ENCODE measurements at regions not wholly inside any gene's neighbourhood (a gene's known extent, or its start where the extent isn't known, plus 50 kb on each side); places are given as distances from the start of the nearest gene placed in this dataset.

GRCh38 chr7:155192961-155193640 is 104.6 kb upstream of the INSIG1 start:
- Histone ChIP-seq H3K4me3 (no peak overlapping the region), H3K4me2 (no peak overlapping the region)
- WGBS (ENCODE audit: low lambda C conversion rate, missing lambda C conversion rate): 98% methylated on average over 9 of the region's 11 CpGs

DNA sequence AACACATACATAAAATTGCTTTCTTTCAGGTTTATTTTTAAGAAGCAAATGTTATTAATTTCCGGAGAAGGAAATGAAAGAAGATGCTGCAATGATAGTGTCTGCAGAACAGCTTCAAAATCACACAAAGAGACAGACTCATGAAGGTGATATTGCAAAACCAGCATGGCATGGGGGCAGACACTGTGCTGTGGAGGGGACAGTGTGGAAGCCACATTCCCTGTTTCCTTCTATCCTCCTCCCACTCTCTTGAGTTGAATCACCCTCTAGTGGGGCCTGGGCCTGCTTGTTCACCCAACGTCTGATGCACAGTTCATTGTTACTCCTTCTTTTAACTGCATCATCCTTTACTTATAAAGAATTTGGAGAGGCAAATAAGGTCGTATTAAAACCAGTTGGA is 104.0 kb upstream of the INSIG1 start:
- Histone ChIP-seq H2AFZ (no peak overlapping the region), H3K27me3 (no peaks in the 10 kb centered on the region), H3K4me3 (no peak overlapping the region), H3K27ac (no peak overlapping the region), H3K9me2 (replicated peaks; ENCODE audit: insufficient read depth) (no peaks in the 10 kb centered on the region), H4K20me1 (ENCODE audit: insufficient read depth, poor library complexity, severe bottlenecking) (no peaks in the 10 kb centered on the region), H3K9me3 (ENCODE audit: low read depth) (peaks cover 9% of the 10 kb centered on the region), H3K79me2 (no peaks in the 10 kb centered on the region), H3K4me1 (ENCODE audit: insufficient read depth) (peaks cover 3% of the 10 kb centered on the region), H3K4me2 (no peak overlapping the region), H3K36me3 (replicated peaks; ENCODE audit: insufficient read depth, low read depth) (no peaks in the 10 kb centered on the region)
- 68% methylated on average over 3 of the region's 3 CpGs for WGBS (ENCODE audit: low lambda C conversion rate, missing lambda C conversion rate)
- DNase-seq (ENCODE audit: low spot score): no peak
- TF ChIP-seq EZH2phosphoT487 (IDR thresholded peaks at IDR 0.05; ENCODE audit: low read depth, severe bottlenecking, unreplicated experiment): no peak
- no peak for TF ChIP-seq EZH2 (IDR thresholded peaks at IDR 0.05; ENCODE audit: borderline replicate concordance)
- TF ChIP-seq CTCF (IDR thresholded peaks at IDR 0.05; ENCODE audit: poor library complexity): no peak

More at GRCh38 chr7:155192961-155193640, 104.6 kb upstream of the INSIG1 start:
- Histone ChIP-seq H3K79me2 (no peaks in the 10 kb centered on the region), H3K36me3 (replicated peaks; ENCODE audit: insufficient read depth, low read depth) (no peaks in the 10 kb centered on the region), H4K20me1 (ENCODE audit: insufficient read depth, poor library complexity, severe bottlenecking) (no peaks in the 10 kb centered on the region), H3K27me3 (no peaks in the 10 kb centered on the region), H3K4me1 (ENCODE audit: insufficient read depth) (peaks cover 3% of the 10 kb centered on the region), H2AFZ (no peak overlapping the region), H3K9me3 (ENCODE audit: low read depth) (peaks cover 9% of the 10 kb centered on the region), H3K9me2 (replicated peaks; ENCODE audit: insufficient read depth) (no peaks in the 10 kb centered on the region), H3K27ac (no peak overlapping the region)
- TF ChIP-seq EZH2 (IDR thresholded peaks at IDR 0.05; ENCODE audit: borderline replicate concordance) (no peak), CTCF (IDR thresholded peaks at IDR 0.05; ENCODE audit: poor library complexity) (no peak), EZH2phosphoT487 (IDR thresholded peaks at IDR 0.05; ENCODE audit: low read depth, severe bottlenecking, unreplicated experiment) (no peak)
- no peak for DNase-seq (ENCODE audit: low spot score)

- no peaks in the 10 kb centered on the region for H4K20me1 ChIP-seq (ENCODE audit: insufficient read depth, poor library complexity, severe bottlenecking)
- no peaks in the 10 kb centered on the region for H3K79me2 ChIP-seq
- H3K4me2 ChIP-seq: no peak overlapping the region
- no peaks in the 10 kb centered on the region for H3K36me3 ChIP-seq (replicated peaks; ENCODE audit: insufficient read depth, low read depth)
- no peak overlapping the region for H3K4me3 ChIP-seq
- no peaks in the 10 kb centered on the region for H3K9me2 ChIP-seq (replicated peaks; ENCODE audit: insufficient read depth)
- H3K27me3 ChIP-seq: no peaks in the 10 kb centered on the region
- peaks cover 9% of the 10 kb centered on the region for H3K9me3 ChIP-seq (ENCODE audit: low read depth)
- 72% methylated on average over 18 of the region's 18 CpGs for WGBS (ENCODE audit: low lambda C conversion rate, missing lambda C conversion rate)
- H3K27ac ChIP-seq: no peak overlapping the region
- TF ChIP-seq EZH2 (IDR thresholded peaks at IDR 0.05; ENCODE audit: borderline replicate concordance): no peak
- no peak for TF ChIP-seq EZH2phosphoT487 (IDR thresholded peaks at IDR 0.05; ENCODE audit: low read depth, severe bottlenecking, unreplicated experiment)
- TF ChIP-seq CTCF (IDR thresholded peaks at IDR 0.05; ENCODE audit: poor library complexity): no peak
- peaks cover 3% of the 10 kb centered on the region for H3K4me1 ChIP-seq (ENCODE audit: insufficient read depth)
- no peak overlapping the region for H2AFZ ChIP-seq
- no peak for DNase-seq (ENCODE audit: low spot score)
These were observed 103.1 kb upstream of the INSIG1 start for GRCh38 chr7:155194382-155195140.

All from hepatocyte (in vitro differentiated cells).